ENCODE measurements at regions not wholly inside any gene's neighbourhood (a gene's known extent, or its start where the extent isn't known, plus 50 kb on each side); places are given as distances from the start of the nearest gene placed in this dataset.
"Not testable (repeated sequence)": the region's sequence is repeated elsewhere in the genome, so short reads cannot be mapped to it uniquely, and the experiment has no call there.

- DNase-seq: no peak
Measured at GRCh38 chr17:33983824-33984574, 271.1 kb upstream of the CCL2 start.

- DNase-seq: no peak
Measured at GRCh38 chr17:33986088-33986487, 269.0 kb upstream of the CCL2 start.

GRCh38 chr17:33986566-33986965 is 268.5 kb upstream of the CCL2 start:
- no peak for DNase-seq

- no peak for DNase-seq
Measured at GRCh38 chr17:33987162-33987561, 267.9 kb upstream of the CCL2 start.

GRCh38 chr17:33989361-33990148 is 265.5 kb upstream of the CCL2 start:
- DNase-seq: no peak

GRCh38 chr17:33990943-33991706 is 264.0 kb upstream of the CCL2 start:
- no peak for DNase-seq

GRCh38 chr17:33992113-33992512 is 263.0 kb upstream of the CCL2 start:
- DNase-seq: no peak

- no peak for DNase-seq
Measured at GRCh38 chr17:34000639-34001038, 254.4 kb upstream of the CCL2 start.

- no peak for DNase-seq
Measured at GRCh38 chr17:34001246-34001645, 253.8 kb upstream of the CCL2 start.

- DNase-seq: no peak
Measured at GRCh38 chr17:34006126-34006525, 249.0 kb upstream of the CCL2 start.

- no peak for DNase-seq
Measured at GRCh38 chr17:34008125-34008524, 247.0 kb upstream of the CCL2 start.

GRCh38 chr17:34009912-34010311 is 245.2 kb upstream of the CCL2 start:
- no peak for DNase-seq

- DNase-seq: no peak
Measured at GRCh38 chr17:34010534-34010933, 244.6 kb upstream of the CCL2 start.

GRCh38 chr17:34011599-34011998 is 243.5 kb upstream of the CCL2 start:
- no peak for DNase-seq

- DNase-seq: no peak
Measured at GRCh38 chr17:34012709-34013375, 242.2 kb upstream of the CCL2 start.

- no peak for DNase-seq
Measured at GRCh38 chr17:34015253-34015652, 239.8 kb upstream of the CCL2 start.

- no peak for DNase-seq
Measured at GRCh38 chr17:34024386-34024785, 230.7 kb upstream of the CCL2 start.

GRCh38 chr17:34024806-34025551 is 230.1 kb upstream of the CCL2 start:
- DNase-seq: no peak

GRCh38 chr17:34030601-34031000 is 224.5 kb upstream of the CCL2 start:
- DNase-seq: not testable (repeated sequence)

- not testable (repeated sequence) for DNase-seq
Measured at GRCh38 chr17:34032305-34032704, 222.8 kb upstream of the CCL2 start.

GRCh38 chr17:34038786-34039185 is 216.3 kb upstream of the CCL2 start:
- DNase-seq: not testable (repeated sequence)

GRCh38 chr17:34039213-34039612 is 215.9 kb upstream of the CCL2 start:
- not testable (repeated sequence) for DNase-seq
